KG1 (cell line): ENCODE measurements at regions not wholly inside any gene's neighbourhood (a gene's known extent, or its start where the extent isn't known, plus 50 kb on each side); places are given as distances from the start of the nearest gene placed in this dataset.
A peak's percentile ranks its signal among the peaks of the same experiment; 100 is the strongest.

Experiments
- DNase-seq: peaks from one replicate; lab custom pipeline; 2025; lab: John Stamatoyannopoulos, UW

- no peak for DNase-seq
Observed at GRCh38 chr5:138665261-138665660, 88.0 kb upstream of the CTNNA1 start.

- DNase-seq: no peak
Observed at GRCh38 chr5:138664276-138664943, 88.8 kb upstream of the CTNNA1 start.

GRCh38 chr5:138663561-138663960 is 88.4 kb upstream of the HSPA9 start:
- no peak for DNase-seq

GRCh38 chr5:138663009-138663408 is 87.8 kb upstream of the HSPA9 start:
- no peak for DNase-seq

GRCh38 chr5:138662599-138662998 is 87.4 kb upstream of the HSPA9 start:
- DNase-seq: no peak

- no peak for DNase-seq
Observed at GRCh38 chr5:138661991-138662434, 86.8 kb upstream of the HSPA9 start.

- no peak for DNase-seq
Observed at GRCh38 chr5:138661291-138661960, 86.2 kb upstream of the HSPA9 start.

GRCh38 chr5:138660051-138660572 is 84.9 kb upstream of the HSPA9 start:
- no peak for DNase-seq

GRCh38 chr5:138659561-138659960 is 84.4 kb upstream of the HSPA9 start:
- no peak for DNase-seq

- no peak for DNase-seq
Observed at GRCh38 chr5:138659121-138659520, 83.9 kb upstream of the HSPA9 start.

- DNase-seq: no peak
Observed at GRCh38 chr5:138658676-138659075, 83.5 kb upstream of the HSPA9 start.

- DNase-seq: no peak
Observed at GRCh38 chr5:138657360-138657759, 82.2 kb upstream of the HSPA9 start.

- DNase-seq: no peak
Observed at GRCh38 chr5:138656916-138657315, 81.7 kb upstream of the HSPA9 start.

GRCh38 chr5:138655530-138656190 is 80.5 kb upstream of the HSPA9 start:
- no peak for DNase-seq

GRCh38 chr5:138654281-138654867 is 79.2 kb upstream of the HSPA9 start:
- peak; percentile 9 for DNase-seq

- no peak for DNase-seq
Observed at GRCh38 chr5:138653502-138653901, 78.3 kb upstream of the HSPA9 start.

- DNase-seq: no peak
Observed at GRCh38 chr5:138651767-138652117, 76.5 kb upstream of the HSPA9 start.

- no peak for DNase-seq
Observed at GRCh38 chr5:138651058-138651766, 76.0 kb upstream of the HSPA9 start.

GRCh38 chr5:138650196-138650595 is 75.0 kb upstream of the HSPA9 start:
- no peak for DNase-seq

- DNase-seq: no peak
Observed at GRCh38 chr5:138649775-138650174, 74.6 kb upstream of the HSPA9 start.

- DNase-seq: no peak
Observed at GRCh38 chr5:138649316-138649720, 74.1 kb upstream of the HSPA9 start.

- no peak for DNase-seq
Observed at GRCh38 chr5:138648841-138649240, 73.6 kb upstream of the HSPA9 start.
